OCI-LY3 (cell line): ENCODE measurements at regions not wholly inside any gene's neighbourhood (a gene's known extent, or its start where the extent isn't known, plus 50 kb on each side); places are given as distances from the start of the nearest gene placed in this dataset.

Source experiments
- H2AFZ ChIP-seq: fragments of 200-600, 300-600 bp; shearing (Covaris generic); 2 replicates; pipeline ENCODE4 v1.6.0; 2014; ENCODE audit warnings: antibody characterized with exemption, low read depth, low read length
- H3K27ac ChIP-seq: fragments of 200-600, 300-600 bp; sonication (generic); 2 replicates; pipeline ENCODE4 v1.5.1; 2014; ENCODE audit warnings: mild to moderate bottlenecking, low read length, moderate library complexity, mixed read lengths
- H3K27me3 ChIP-seq: fragments of 200-600, 300-600 bp; sonication (generic); 2 replicates; pipeline ENCODE4 v1.6.1; 2014; ENCODE audit warnings: low read depth, low read length, mixed read lengths
- H3K36me3 ChIP-seq: fragments of 200-600, 300-600 bp; sonication (generic); replicated peaks from 2 replicates; pipeline ENCODE3; 2014; ENCODE audit warnings: low read depth, low read length, mixed read lengths
- H3K4me1 ChIP-seq: fragments of 300-600, 200-600 bp; sonication (generic); 2 replicates; pipeline ENCODE4 v1.6.1; 2014; ENCODE audit warnings: low read length, mixed read lengths
- H3K4me2 ChIP-seq: fragments of 200-600, 300-600 bp; sonication (generic); 2 replicates; pipeline ENCODE4 v1.6.1; 2014; ENCODE audit warnings: low read length, mixed read lengths
- H3K4me3 ChIP-seq: fragments of 300-600, 200-600 bp; sonication (generic); 2 replicates; pipeline ENCODE4 v1.5.1; 2014; ENCODE audit warnings: antibody characterized with exemption, mild to moderate bottlenecking, low read length, moderate library complexity
- H3K79me2 ChIP-seq: fragments of 300-600, 200-600 bp; shearing (Covaris generic); 2 replicates; pipeline ENCODE4 v1.6.1; 2014; ENCODE audit warnings: mild to moderate bottlenecking, low read length, mixed read lengths
- H3K9ac ChIP-seq: fragments of 300-600, 200-600 bp; shearing (Covaris generic); 2 replicates; pipeline ENCODE4 v1.6.0; 2014; ENCODE audit warnings: mild to moderate bottlenecking, low read length, moderate library complexity
- H3K9me3 ChIP-seq: fragments of 200-600, 300-600 bp; shearing (Covaris generic); 2 replicates; pipeline ENCODE4 v1.6.1; 2014; ENCODE audit warnings: low read length, mixed read lengths; ENCODE audit not compliant: insufficient read depth
- H4K20me1 ChIP-seq: fragments of 200-600, 300-600 bp; sonication (generic); 2 replicates; pipeline ENCODE4 v1.6.1; 2016; ENCODE audit warnings: low read length, mixed read lengths; ENCODE audit not compliant: insufficient read depth
- EZH2phosphoT487 ChIP-seq: fragments of 200-600 bp; shearing (Covaris generic); IDR thresholded peaks from 2 replicates; pipeline ENCODE4 v1.6.1; 2018; ENCODE audit warnings: antibody characterized with exemption, mixed run types, low read depth
- TF ChIP-seq, protein P1 (sequence below): fragments of 200-600, 300-600 bp; sonication (generic); IDR thresholded peaks from 2 replicates; pipeline ENCODE4 v1.5.1; 2014; ENCODE audit warnings: antibody characterized with exemption, low read length, low read depth

DNA sequence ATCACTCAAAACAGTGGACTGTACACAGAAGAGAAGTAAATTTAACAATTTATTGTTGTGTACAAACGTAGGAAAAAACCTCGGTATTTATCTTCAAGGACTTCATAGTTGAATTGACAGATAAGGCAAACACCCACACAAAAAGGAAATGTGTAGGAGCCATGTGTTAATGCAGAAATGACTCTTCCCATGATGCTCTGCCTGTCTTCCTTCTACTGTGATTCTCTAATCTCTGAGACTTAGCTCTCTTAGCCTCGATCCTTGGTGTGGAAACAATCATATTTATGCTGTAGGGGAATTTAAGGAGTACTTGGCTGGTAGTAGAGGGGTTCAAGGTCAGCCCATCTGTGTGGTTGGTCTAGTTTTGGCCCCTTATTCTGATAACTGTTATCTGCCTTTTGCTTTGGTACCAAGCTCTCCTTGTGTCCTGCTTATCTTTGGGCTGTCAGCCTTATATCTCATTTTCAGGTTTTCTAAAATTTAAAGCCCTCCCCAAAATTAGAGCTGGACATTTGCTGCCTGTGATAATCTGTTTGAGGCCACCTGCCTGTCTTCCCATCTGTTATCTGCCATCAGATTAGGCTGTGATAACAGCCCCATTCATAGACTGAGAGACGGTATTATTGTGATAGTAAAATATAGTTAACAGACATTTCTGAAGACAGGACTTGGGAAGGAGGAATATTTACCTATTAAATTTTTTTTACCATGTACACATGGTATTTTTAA lies 81.7 kb downstream of the GPR85 start:
- Histone ChIP-seq H3K9me3 (no peaks in the 10 kb centered on the region), H3K36me3 (no peaks in the 10 kb centered on the region), H3K4me3 (no peak overlapping the region), H3K4me1 (peaks cover 9% of the 10 kb centered on the region), H4K20me1 (no peaks in the 10 kb centered on the region), H3K79me2 (no peaks in the 10 kb centered on the region), H3K27me3 (no peaks in the 10 kb centered on the region), H3K4me2 (no peak overlapping the region), H2AFZ (peak overlapping the region; percentile 68; the same call in 1 of the 2 replicates), H3K27ac (no peak overlapping the region), H3K9ac (no peak overlapping the region)
- TF ChIP-seq, protein P1, sequence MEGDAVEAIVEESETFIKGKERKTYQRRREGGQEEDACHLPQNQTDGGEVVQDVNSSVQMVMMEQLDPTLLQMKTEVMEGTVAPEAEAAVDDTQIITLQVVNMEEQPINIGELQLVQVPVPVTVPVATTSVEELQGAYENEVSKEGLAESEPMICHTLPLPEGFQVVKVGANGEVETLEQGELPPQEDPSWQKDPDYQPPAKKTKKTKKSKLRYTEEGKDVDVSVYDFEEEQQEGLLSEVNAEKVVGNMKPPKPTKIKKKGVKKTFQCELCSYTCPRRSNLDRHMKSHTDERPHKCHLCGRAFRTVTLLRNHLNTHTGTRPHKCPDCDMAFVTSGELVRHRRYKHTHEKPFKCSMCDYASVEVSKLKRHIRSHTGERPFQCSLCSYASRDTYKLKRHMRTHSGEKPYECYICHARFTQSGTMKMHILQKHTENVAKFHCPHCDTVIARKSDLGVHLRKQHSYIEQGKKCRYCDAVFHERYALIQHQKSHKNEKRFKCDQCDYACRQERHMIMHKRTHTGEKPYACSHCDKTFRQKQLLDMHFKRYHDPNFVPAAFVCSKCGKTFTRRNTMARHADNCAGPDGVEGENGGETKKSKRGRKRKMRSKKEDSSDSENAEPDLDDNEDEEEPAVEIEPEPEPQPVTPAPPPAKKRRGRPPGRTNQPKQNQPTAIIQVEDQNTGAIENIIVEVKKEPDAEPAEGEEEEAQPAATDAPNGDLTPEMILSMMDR, result no peak
- TF ChIP-seq EZH2phosphoT487, result no peak

GRCh38 chr7:113000316-113001020 lies 86.2 kb downstream of the GPR85 start:
- 0 out of 2 replicates have a peak overlapping the region, but pooled peaks have one; percentile 18 for H3K9ac ChIP-seq
- peaks cover 9% of the 10 kb centered on the region for H3K4me1 ChIP-seq
- H3K4me2 ChIP-seq, result peak overlapping the region; percentile 33
- no peak for TF ChIP-seq EZH2phosphoT487
- TF ChIP-seq, protein P1, result no peak
- H3K36me3 ChIP-seq, result no peaks in the 10 kb centered on the region
- no peak overlapping the region for H3K27ac ChIP-seq
- no peak overlapping the region for H3K4me3 ChIP-seq
- no peaks in the 10 kb centered on the region for H3K9me3 ChIP-seq
- H3K79me2 ChIP-seq, result no peaks in the 10 kb centered on the region
- no peaks in the 10 kb centered on the region for H4K20me1 ChIP-seq
- no peaks in the 10 kb centered on the region for H3K27me3 ChIP-seq
- peak overlapping the region; percentile 12; the same call in 1 of the 2 replicates for H2AFZ ChIP-seq

- Histone ChIP-seq H3K27me3 (no peaks in the 10 kb centered on the region), H3K36me3 (no peaks in the 10 kb centered on the region), H3K4me3 (no peak overlapping the region), H3K79me2 (no peaks in the 10 kb centered on the region), H3K9ac (no peak overlapping the region), H2AFZ (no peak overlapping the region), H3K9me3 (no peaks in the 10 kb centered on the region), H3K4me1 (peaks cover 9% of the 10 kb centered on the region), H4K20me1 (no peaks in the 10 kb centered on the region), H3K27ac (no peak overlapping the region), H3K4me2 (no peak overlapping the region)
- TF ChIP-seq EZH2phosphoT487, result no peak
- TF ChIP-seq, protein P1, result no peak
These were observed 88.8 kb downstream of the GPR85 start for GRCh38 chr7:112997831-112998230.

DNA sequence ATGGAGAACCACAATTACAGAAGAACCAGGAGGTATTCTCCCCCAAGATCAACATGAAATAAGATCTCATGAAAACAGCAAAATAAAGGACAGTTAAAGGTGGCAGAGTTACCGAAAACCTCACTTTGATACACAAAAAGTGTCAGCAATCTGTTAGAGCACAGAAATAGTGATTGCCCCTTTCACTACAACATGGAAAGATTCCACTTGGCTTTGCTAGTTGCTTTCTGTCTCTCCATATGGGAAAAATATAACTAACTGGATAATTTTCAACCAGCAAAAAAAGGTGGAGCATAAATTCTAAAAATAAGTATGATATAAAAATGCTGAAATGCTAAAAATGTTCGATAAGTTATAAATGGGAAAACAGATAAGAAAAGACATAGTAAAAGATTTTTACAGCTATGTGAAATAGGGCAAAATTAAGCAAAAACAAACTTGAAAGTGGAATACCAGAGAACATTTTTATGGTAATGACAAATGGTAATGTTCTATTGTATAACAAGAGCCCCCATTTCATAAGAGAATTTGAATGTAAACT lies 90.2 kb downstream of the GPR85 start:
- no peak for TF ChIP-seq EZH2phosphoT487
- TF ChIP-seq, protein P1, result no peak

More for the DNA sequence above, 90.2 kb downstream of the GPR85 start:
- Histone ChIP-seq H3K9ac (no peak overlapping the region), H3K27ac (no peak overlapping the region), H3K36me3 (no peaks in the 10 kb centered on the region), H2AFZ (no peak overlapping the region), H3K79me2 (no peaks in the 10 kb centered on the region), H3K4me1 (peaks cover 9% of the 10 kb centered on the region), H3K27me3 (no peaks in the 10 kb centered on the region), H4K20me1 (no peaks in the 10 kb centered on the region), H3K9me3 (no peaks in the 10 kb centered on the region), H3K4me2 (no peak overlapping the region), H3K4me3 (no peak overlapping the region)
